ENCODE measurements at regions not wholly inside any gene's neighbourhood (a gene's known extent, or its start where the extent isn't known, plus 50 kb on each side); places are given as distances from the start of the nearest gene placed in this dataset.

DNA sequence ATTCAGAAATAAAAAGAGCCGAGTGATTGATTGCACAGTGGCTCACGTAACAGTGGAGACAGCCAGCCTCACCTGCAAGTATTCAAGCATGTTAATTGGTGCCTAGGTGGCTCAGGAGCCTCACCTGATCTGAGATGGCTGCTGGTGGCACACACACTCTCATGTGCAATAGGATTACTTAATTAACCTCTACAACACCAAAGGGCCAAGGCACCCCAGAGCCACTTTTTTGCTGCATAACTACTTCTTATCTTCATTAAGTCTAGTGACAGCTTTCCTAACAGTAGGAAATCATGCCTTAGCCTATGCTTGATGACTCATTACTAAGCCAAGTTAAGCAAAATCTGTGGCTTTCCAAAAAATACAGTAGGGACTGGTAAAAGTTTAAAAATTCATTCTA is 117.3 kb upstream of the NOCT start:
- no peaks in the 10 kb centered on the region for H3K4me1 ChIP-seq
- H3K27me3 ChIP-seq = no peaks in the 10 kb centered on the region
- 83 to 86% methylated on average over 2 of the region's 2 CpGs for WGBS, 2 donors
- H3K36me3 ChIP-seq = no peaks in the 10 kb centered on the region
- DNase-seq (ENCODE audit: low spot score in 2 of 2) = no peak
- H3K9me3 ChIP-seq = no peaks in the 10 kb centered on the region
- TF ChIP-seq EP300 (IDR thresholded peaks at IDR 0.05) (no peak), POLR2A (IDR thresholded peaks at IDR 0.05) (no peak)
- TF ChIP-seq, protein P1, sequence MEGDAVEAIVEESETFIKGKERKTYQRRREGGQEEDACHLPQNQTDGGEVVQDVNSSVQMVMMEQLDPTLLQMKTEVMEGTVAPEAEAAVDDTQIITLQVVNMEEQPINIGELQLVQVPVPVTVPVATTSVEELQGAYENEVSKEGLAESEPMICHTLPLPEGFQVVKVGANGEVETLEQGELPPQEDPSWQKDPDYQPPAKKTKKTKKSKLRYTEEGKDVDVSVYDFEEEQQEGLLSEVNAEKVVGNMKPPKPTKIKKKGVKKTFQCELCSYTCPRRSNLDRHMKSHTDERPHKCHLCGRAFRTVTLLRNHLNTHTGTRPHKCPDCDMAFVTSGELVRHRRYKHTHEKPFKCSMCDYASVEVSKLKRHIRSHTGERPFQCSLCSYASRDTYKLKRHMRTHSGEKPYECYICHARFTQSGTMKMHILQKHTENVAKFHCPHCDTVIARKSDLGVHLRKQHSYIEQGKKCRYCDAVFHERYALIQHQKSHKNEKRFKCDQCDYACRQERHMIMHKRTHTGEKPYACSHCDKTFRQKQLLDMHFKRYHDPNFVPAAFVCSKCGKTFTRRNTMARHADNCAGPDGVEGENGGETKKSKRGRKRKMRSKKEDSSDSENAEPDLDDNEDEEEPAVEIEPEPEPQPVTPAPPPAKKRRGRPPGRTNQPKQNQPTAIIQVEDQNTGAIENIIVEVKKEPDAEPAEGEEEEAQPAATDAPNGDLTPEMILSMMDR (IDR thresholded peaks at IDR 0.05) = no peak
- no peak overlapping the region for H3K27ac ChIP-seq
- H3K4me3 ChIP-seq = no peak overlapping the region

DNA sequence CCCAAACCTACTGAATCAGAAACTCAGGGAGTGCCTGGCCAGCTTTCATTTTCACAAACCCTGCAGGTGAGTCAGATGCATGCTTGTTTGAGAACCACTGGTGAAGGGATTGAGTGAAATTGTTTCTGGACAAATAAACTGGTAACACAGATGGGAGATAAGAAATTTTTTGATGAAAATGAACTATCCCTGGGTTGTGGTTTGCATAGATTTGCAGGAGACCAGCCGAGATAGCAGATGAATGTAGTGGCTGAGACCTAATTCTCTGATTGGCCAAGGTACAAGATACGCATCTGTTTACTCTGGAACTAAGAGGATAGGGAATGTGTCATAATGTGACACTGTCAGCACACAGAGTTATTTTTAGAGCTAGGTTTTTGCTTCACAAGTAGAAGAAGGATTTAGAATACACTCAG is 117.8 kb upstream of the NOCT start:
- TF ChIP-seq EP300 (IDR thresholded peaks at IDR 0.05) = no peak
- TF ChIP-seq, protein P1 (IDR thresholded peaks at IDR 0.05) = no peak
- no peak for TF ChIP-seq POLR2A (IDR thresholded peaks at IDR 0.05)
- no peak overlapping the region for H3K27ac ChIP-seq

DNA sequence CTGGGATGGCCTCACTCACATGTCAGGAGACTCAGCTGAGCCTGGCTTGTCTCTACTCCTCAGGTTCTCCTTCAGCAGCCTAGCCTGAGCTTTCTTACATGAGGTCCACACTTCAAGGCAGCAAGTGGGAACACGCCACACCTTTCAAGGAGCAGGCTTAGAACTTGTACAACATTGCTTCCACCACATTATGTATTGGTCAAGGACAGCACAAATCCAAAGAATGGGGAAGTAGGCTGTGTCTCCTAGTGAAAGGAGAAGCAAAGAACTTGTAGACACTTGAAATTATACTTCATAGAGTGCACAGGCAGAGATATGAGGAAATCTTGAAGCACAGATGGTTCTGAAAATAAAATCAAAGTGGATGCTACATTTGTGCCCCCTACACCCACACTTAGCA is 120.9 kb upstream of the NOCT start:
- H3K9me3 ChIP-seq = no peaks in the 10 kb centered on the region
- WGBS, 2 donors = 83 to 88% methylated on average over 1 of the region's 1 CpG
- no peaks in the 10 kb centered on the region for H3K27me3 ChIP-seq
- no peaks in the 10 kb centered on the region for H3K36me3 ChIP-seq
- no peaks in the 10 kb centered on the region for H3K4me1 ChIP-seq
- TF ChIP-seq POLR2A (IDR thresholded peaks at IDR 0.05) = no peak
- TF ChIP-seq, protein P1 (IDR thresholded peaks at IDR 0.05) = no peak
- TF ChIP-seq EP300 (IDR thresholded peaks at IDR 0.05) = no peak
- no peak overlapping the region for H3K27ac ChIP-seq
- DNase-seq (ENCODE audit: low spot score in 2 of 2) = no peak
- H3K4me3 ChIP-seq = no peak overlapping the region

More for the DNA sequence above, 117.8 kb upstream of the NOCT start:
- DNase-seq (ENCODE audit: low spot score in 2 of 2) = no peak
- Histone ChIP-seq H3K9me3 (no peaks in the 10 kb centered on the region), H3K27me3 (no peaks in the 10 kb centered on the region), H3K36me3 (no peaks in the 10 kb centered on the region), H3K4me3 (no peak overlapping the region), H3K4me1 (no peaks in the 10 kb centered on the region)
- WGBS, 2 donors = 70 to 83% methylated on average over 2 of the region's 2 CpGs

DNA sequence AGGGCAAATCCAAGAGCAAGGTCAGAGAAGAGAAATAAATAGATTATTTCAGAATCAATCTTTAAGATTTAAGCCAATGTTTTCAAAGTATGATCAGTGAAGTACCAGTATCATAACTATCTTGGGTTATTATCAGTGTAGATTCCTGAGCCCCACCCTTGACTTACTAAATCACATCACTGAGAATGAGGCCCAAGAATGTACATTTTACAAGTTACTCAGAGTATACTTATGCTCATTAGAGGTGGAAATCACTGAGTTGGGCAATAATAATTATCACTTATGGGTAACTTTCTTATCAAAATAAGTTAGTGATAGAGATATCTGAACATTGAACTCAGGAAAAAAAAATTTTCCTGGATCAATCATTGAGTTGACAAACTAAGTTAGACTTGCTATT is 121.6 kb upstream of the NOCT start:
- no peak for DNase-seq (ENCODE audit: low spot score in 2 of 2)
- TF ChIP-seq EP300 (IDR thresholded peaks at IDR 0.05) (no peak), POLR2A (IDR thresholded peaks at IDR 0.05) (no peak)
- TF ChIP-seq, protein P1 (IDR thresholded peaks at IDR 0.05) = no peak
- Histone ChIP-seq H3K4me1 (no peaks in the 10 kb centered on the region), H3K4me3 (no peak overlapping the region), H3K27ac (no peak overlapping the region), H3K9me3 (no peaks in the 10 kb centered on the region), H3K27me3 (no peaks in the 10 kb centered on the region), H3K36me3 (no peaks in the 10 kb centered on the region)

DNA sequence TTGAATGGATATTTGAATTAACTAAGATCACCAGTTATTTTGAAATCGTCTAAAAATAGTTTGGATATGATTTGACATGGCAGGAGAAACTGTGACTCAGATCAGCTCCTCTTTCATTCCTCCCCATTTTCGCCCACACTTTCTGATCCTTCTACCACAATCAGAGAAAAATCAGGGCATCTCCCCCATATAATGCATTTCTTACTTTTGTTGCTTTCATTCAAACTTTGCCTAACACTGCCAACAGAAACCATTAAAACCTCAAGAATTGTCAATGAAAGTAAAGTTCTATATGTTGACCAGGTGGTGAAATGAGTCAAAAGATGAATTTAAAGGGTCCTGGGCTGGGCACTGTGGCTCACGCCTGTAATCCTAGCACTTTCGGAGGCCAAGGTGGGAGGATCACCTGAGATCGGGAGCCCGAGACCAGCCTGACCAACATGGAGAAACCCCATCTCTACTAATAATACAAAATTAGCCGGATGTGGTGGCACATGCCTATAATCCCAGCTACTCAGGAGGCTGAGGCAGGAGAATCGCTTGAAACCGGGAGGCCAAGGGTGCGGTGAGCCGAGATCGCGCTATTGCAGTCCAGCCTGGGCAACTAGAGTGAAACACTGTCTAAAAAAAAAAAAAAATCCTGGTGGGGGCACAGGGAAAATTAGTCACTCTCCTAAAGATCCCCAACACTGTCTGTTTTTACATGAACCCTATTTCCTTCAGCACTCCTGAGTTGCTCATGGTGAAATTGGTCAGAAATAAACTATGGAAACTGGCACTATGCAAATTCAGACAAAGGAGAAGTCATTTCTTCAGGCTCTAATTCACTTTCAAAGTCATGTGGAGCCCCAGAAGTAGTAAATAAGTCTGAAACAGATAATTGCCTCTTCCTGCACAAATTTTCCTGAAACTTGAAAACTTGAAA is 122.8 kb upstream of the NOCT start:
- 92 to 95% methylated on average over 13 of the region's 13 CpGs for WGBS, 2 donors
- H3K4me3 ChIP-seq = no peak overlapping the region
- no peaks in the 10 kb centered on the region for H3K36me3 ChIP-seq
- DNase-seq (ENCODE audit: low spot score in 2 of 2) = no peak
- H3K27ac ChIP-seq = no peak overlapping the region
- no peaks in the 10 kb centered on the region for H3K4me1 ChIP-seq
- H3K9me3 ChIP-seq = no peaks in the 10 kb centered on the region
- H3K27me3 ChIP-seq = no peaks in the 10 kb centered on the region
- TF ChIP-seq EP300 (IDR thresholded peaks at IDR 0.05) (no peak), POLR2A (IDR thresholded peaks at IDR 0.05) (no peak)
- TF ChIP-seq, protein P1 (IDR thresholded peaks at IDR 0.05) = no peak
